C4-2B (cell line): ENCODE measurements at regions not wholly inside any gene's neighbourhood (a gene's known extent, or its start where the extent isn't known, plus 50 kb on each side); places are given as distances from the start of the nearest gene placed in this dataset.
A peak's percentile ranks its signal among the peaks of the same experiment; 100 is the strongest.

Source experiments
- H3K27ac ChIP-seq: fragments of 450-650 bp; 2 replicates; pipeline ENCODE4 v1.5.1; 2017
- ZFX ChIP-seq: fragments of 450-650 bp; IDR thresholded peaks from 2 replicates; pipeline ENCODE4 v1.6.1; 2017
- TF ChIP-seq, protein P1 (sequence below): fragments of 450-650 bp; conservative IDR thresholded peaks from 2 replicates; pipeline ENCODE4 v1.5.1; 2017; ENCODE audit warnings: mild to moderate bottlenecking

DNA sequence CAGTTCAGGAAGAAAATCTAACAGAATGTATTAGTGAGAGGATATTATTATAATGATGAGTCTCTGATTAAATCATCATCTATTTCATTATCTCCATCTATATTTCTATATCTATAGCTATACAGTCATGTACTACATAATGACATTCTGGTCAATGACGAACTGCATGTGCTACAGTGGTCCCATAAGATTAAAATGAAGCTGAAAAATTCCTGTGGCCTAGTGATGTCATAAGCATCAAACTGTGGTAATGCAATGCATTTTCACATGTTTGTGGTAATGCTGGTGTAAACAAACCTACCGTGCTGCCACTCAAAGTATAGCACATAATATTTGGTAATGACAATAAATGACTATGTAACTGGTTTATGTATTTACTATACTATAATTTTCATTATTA is 1127.9 kb upstream of the CHAC2 start:
- H3K27ac ChIP-seq, result no peak overlapping the region
- TF ChIP-seq ZFX, result no peak
- TF ChIP-seq, protein P1, sequence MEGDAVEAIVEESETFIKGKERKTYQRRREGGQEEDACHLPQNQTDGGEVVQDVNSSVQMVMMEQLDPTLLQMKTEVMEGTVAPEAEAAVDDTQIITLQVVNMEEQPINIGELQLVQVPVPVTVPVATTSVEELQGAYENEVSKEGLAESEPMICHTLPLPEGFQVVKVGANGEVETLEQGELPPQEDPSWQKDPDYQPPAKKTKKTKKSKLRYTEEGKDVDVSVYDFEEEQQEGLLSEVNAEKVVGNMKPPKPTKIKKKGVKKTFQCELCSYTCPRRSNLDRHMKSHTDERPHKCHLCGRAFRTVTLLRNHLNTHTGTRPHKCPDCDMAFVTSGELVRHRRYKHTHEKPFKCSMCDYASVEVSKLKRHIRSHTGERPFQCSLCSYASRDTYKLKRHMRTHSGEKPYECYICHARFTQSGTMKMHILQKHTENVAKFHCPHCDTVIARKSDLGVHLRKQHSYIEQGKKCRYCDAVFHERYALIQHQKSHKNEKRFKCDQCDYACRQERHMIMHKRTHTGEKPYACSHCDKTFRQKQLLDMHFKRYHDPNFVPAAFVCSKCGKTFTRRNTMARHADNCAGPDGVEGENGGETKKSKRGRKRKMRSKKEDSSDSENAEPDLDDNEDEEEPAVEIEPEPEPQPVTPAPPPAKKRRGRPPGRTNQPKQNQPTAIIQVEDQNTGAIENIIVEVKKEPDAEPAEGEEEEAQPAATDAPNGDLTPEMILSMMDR, result no peak

DNA sequence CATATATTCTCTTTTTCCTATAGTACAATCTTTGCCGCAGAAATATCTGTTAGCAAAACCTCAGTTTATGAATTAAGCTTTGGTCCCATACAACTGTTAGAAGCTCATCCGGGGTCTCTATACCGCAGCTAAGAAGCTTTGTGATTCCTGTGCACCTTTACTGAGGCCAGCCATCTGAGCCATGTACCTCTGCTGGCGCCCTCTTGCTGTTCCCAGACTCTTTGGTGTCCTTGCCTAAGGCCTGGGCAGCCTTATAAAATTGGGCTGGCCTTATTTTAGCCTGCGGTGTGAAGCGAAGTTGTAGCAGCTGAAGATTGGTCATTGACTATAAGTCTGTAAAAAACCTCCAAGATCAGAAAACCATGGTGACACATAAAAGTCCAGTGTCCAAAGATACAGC is 1135.1 kb upstream of the CHAC2 start:
- no peak overlapping the region for H3K27ac ChIP-seq
- TF ChIP-seq ZFX, result no peak
- TF ChIP-seq, protein P1, result no peak

DNA sequence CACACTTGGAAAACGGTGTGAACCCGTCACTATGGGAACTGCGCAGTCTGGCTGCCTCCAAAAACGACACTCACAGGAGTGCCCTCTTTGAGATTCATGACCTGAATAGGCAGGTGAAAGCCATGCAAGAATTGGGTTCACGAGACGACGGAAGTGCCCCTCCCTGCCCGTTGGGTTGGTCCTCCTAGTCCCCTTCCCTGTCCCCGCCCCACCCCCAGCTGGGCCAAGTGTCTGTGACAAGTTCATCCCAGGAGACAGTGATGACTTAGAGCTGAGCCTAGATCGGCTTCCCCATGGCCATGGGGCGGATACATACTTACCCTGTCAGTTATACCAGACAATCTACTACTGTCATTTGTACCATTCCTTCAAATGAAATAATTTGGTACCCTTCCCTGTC is 1137.7 kb upstream of the CHAC2 start:
- TF ChIP-seq ZFX, result no peak
- TF ChIP-seq, protein P1, result no peak

DNA sequence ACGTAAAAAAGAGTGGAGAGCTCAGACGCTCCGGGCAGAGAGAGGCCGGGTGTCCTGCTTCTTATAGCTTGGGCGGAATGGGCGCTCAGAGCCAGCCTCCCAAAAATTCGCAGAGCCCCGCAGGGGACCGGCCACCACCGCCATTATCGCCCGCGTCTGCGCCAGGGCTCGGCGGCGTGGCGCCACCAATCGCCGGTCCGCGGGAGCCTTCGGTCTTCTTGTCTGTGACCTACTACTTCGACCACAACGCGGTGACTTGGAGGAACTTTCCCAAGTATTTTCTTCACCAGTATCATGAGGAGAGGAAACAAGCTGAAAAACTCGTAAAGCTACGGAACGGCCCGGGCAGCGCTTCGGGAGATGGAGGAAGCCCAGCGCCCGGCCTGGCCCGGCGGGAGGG is 1138.1 kb upstream of the CHAC2 start:
- TF ChIP-seq, protein P1, result no peak
- no peak for TF ChIP-seq ZFX
- no peak overlapping the region for H3K27ac ChIP-seq

More for the DNA sequence above, 1137.7 kb upstream of the CHAC2 start:
- H3K27ac ChIP-seq, result no peak overlapping the region

DNA sequence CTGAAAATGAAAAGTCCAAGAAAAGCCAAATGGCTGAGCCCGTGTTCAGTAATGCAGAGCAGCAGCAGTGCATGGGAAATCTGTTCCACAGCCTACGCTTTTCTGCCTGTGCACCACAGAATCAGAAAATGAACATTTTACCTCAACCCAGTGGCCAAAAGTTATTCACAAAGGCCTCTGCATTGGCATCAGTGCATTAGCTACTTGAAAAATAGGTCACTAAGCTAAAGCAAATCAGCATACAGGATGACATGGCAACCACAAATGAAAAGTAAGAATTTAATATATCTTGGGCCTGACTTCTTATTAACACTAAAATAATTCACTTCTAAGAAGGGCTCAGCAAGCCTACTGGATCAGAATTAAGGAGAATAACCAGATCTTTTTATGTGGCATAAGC is 1145.3 kb upstream of the CHAC2 start:
- TF ChIP-seq, protein P1, result no peak
- TF ChIP-seq ZFX, result no peak

DNA sequence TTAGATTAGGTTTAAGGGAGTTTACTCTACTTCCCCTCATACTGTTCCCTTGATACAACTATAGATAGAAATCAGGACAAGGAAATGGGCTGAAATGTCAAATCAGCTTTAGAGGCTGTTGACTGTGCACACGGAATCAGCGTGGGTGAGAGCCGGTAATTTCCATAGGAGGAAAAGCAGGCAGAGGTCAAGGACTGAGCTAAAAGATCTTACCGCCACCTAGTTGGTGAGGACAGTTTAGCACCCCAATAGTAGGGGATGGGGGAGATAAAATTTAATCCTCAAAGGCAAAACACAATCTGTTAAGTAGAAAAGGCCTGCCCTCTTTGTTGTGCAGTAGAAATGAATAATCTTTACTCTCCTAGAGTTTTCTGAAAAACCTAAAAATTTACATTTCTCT is 1154.5 kb upstream of the CHAC2 start:
- TF ChIP-seq, protein P1, result peak; percentile 18; the same call in 1 of the 2 replicates
- no peak for TF ChIP-seq ZFX

More for the DNA sequence above, 1145.3 kb upstream of the CHAC2 start:
- no peak overlapping the region for H3K27ac ChIP-seq

DNA sequence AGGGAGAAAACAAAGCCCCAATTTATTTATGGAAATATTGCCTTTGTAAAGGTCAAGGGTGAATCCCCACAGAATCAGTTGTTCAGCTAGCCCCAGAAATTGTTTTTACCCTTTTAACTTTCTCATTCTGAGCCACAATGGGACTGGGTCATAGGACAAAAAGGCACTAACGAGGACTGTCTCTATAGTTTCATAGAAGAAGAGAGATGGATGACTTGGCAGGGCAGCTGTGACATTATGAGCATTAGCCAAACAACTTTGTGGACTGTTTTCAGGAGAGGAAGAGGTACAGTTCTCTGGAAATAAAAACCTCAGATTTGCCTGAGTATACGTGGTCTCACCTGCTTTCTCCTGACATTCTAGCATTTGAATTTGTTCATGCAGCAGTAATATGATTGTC is 1155.8 kb upstream of the CHAC2 start:
- no peak for TF ChIP-seq ZFX
- TF ChIP-seq, protein P1, result no peak
- H3K27ac ChIP-seq, result no peak overlapping the region

More for the DNA sequence above, 1154.5 kb upstream of the CHAC2 start:
- H3K27ac ChIP-seq, result no peak overlapping the region
